CD14-positive monocyte (primary cell): ENCODE measurements at regions not wholly inside any gene's neighbourhood (a gene's known extent, or its start where the extent isn't known, plus 50 kb on each side); places are given as distances from the start of the nearest gene placed in this dataset.
A peak's percentile ranks its signal among the peaks of the same experiment; 100 is the strongest.
"Not testable (repeated sequence)": the region's sequence is repeated elsewhere in the genome, so short reads cannot be mapped to it uniquely, and the experiment has no call there.

Source experiments
- DNase-seq, 3 donors: peaks; one replicate each; pipeline ENCODE4 v3.0.0-alpha.2; 2011 to 2022
- H2AFZ ChIP-seq: 2 replicates; pipeline ENCODE4 v1.6.0; 2012; ENCODE audit warnings: mild to moderate bottlenecking, low read depth, low read length, inconsistent platforms; ENCODE audit not compliant: insufficient read depth, poor library complexity, severe bottlenecking
- H3K27ac ChIP-seq, 2 donors: 1 replicate in 1 of 2; 2 replicates in 1 of 2; pipeline ENCODE4 v1.5.1; 2012 to 2013; ENCODE audit warnings: low read length in 2 of 2, control low read depth in 1 of 2, inconsistent platforms in 1 of 2, low read depth in 1 of 2, mild to moderate bottlenecking in 1 of 2
- H3K27me3 ChIP-seq, 2 donors: one replicate each; pipeline versions ENCODE4 v1.6.0 to v1.6.1; 2011 to 2013; ENCODE audit warnings: low read length in 2 of 2; ENCODE audit not compliant: control insufficient read depth in 2 of 2, insufficient read depth in 2 of 2
- H3K36me3 ChIP-seq, 2 donors: replicated peaks in 1 of 2; 1 replicate in 1 of 2; 2 replicates in 1 of 2; pipeline versions ENCODE4 v1.5.1 to v1.6.1; 2012 to 2013; ENCODE audit warnings: low read length in 2 of 2, control low read depth in 1 of 2, inconsistent platforms in 1 of 2, mild to moderate bottlenecking in 1 of 2; ENCODE audit not compliant: insufficient read depth in 2 of 2, control insufficient read depth in 1 of 2
- H3K4me1 ChIP-seq, 2 donors: 1 replicate in 1 of 2; 2 replicates in 1 of 2; pipeline versions ENCODE4 v1.5.1 to v1.6.1; 2012 to 2013; ENCODE audit warnings: low read length in 2 of 2, control low read depth in 1 of 2, inconsistent platforms in 1 of 2, mild to moderate bottlenecking in 1 of 2, moderate library complexity in 1 of 2; ENCODE audit not compliant: insufficient read depth in 2 of 2, control insufficient read depth in 1 of 2
- H3K4me2 ChIP-seq: replicated peaks from 2 replicates; pipeline ENCODE3; 2012; ENCODE audit warnings: low read length, moderate library complexity, mild to moderate bottlenecking; ENCODE audit not compliant: poor library complexity, severe bottlenecking; ENCODE audit errors: extremely low read depth
- H3K4me3 ChIP-seq, 3 experiments: fragments of 200-600 bp in 1 of 3; sonication (generic) in 1 of 3; replicated peaks in 1 of 3; 1 replicate in 2 of 3; 2 replicates in 1 of 3; pipeline ENCODE4 v1.5.1; 2011 to 2013; ENCODE audit warnings: low read length in 3 of 3, mild to moderate bottlenecking in 3 of 3, control low read depth in 2 of 3, low read depth in 2 of 3, inconsistent platforms in 1 of 3, moderate library complexity in 1 of 3
- H3K79me2 ChIP-seq: 2 replicates; pipeline ENCODE4 v1.6.0; 2012; ENCODE audit warnings: mild to moderate bottlenecking, control low read depth, inconsistent platforms, low read length, moderate library complexity; ENCODE audit not compliant: insufficient read depth
- H3K9ac ChIP-seq: 2 replicates; pipeline ENCODE4 v1.6.0; 2017; ENCODE audit warnings: low read length, mild to moderate bottlenecking; ENCODE audit not compliant: insufficient read depth, poor library complexity, severe bottlenecking
- H3K9me3 ChIP-seq, 2 donors: replicated peaks in 1 of 2; 1 replicate in 1 of 2; 2 replicates in 1 of 2; pipeline versions ENCODE4 v1.5.1 to v1.6.1; 2012 to 2013; ENCODE audit warnings: low read length in 2 of 2, control low read depth in 1 of 2; ENCODE audit not compliant: control insufficient read depth in 1 of 2, insufficient read depth in 1 of 2
- H4K20me1 ChIP-seq: 2 replicates; pipeline ENCODE4 v1.6.0; 2012; ENCODE audit warnings: mild to moderate bottlenecking, low read length, control low read depth, moderate library complexity; ENCODE audit not compliant: insufficient read depth
- H3K27ac Mint-ChIP-seq, 7 donors: one replicate each; pipeline ENCODE4 v1.8.0; 2020; ENCODE audit warnings: mild to moderate bottlenecking in 7 of 7, mixed read lengths in 7 of 7, moderate library complexity in 6 of 7, inconsistent platforms in 2 of 7
- H3K27me3 Mint-ChIP-seq, 3 donors: one replicate each; pipeline ENCODE4 v1.8.0; 2021 to 2022; ENCODE audit warnings: low read depth in 3 of 3, mild to moderate bottlenecking in 3 of 3, mixed read lengths in 3 of 3, moderate library complexity in 3 of 3, inconsistent platforms in 1 of 3
- H3K36me3 Mint-ChIP-seq, 2 donors: one replicate each; pipeline ENCODE4 v1.8.0; 2020; ENCODE audit warnings: mixed read lengths in 2 of 2, inconsistent platforms in 1 of 2, mild to moderate bottlenecking in 1 of 2
- H3K4me1 Mint-ChIP-seq: one replicate; pipeline ENCODE4 v1.8.0; 2020; ENCODE audit warnings: mild to moderate bottlenecking, mixed read lengths
- H3K4me3 Mint-ChIP-seq, 2 donors: one replicate each; pipeline ENCODE4 v1.8.0; 2020; ENCODE audit warnings: mild to moderate bottlenecking in 2 of 2, mixed read lengths in 2 of 2, moderate library complexity in 1 of 2
- H3K9me3 Mint-ChIP-seq, 7 donors: one replicate each; pipeline ENCODE4 v1.8.0; 2020 to 2022; ENCODE audit warnings: mixed read lengths in 7 of 7, mild to moderate bottlenecking in 6 of 7, moderate library complexity in 6 of 7, inconsistent platforms in 2 of 7
- WGBS: methylation state at CpG from one replicate; pipeline ENCODE4 v1.1.5; 2013; ENCODE audit warnings: missing lambda C conversion rate; ENCODE audit not compliant: insufficient coverage; 5-methylcytosine and 5-hydroxymethylcytosine counted together
- intact Hi-C, 2 donors: fragments of 100-400 bp; cut with micrococcal nuclease; formaldehyde crosslinking; loops; one replicate each; pipeline versions ENCODE4 v1.15.0 to v1.15.1; 2023
- TF ChIP-seq, protein P1 (sequence below): fragments of 200-600 bp; IDR thresholded peaks from one replicate; pipeline ENCODE4 v1.8.0; 2022; ENCODE audit warnings: antibody characterized with exemption, mild to moderate bottlenecking

DNA sequence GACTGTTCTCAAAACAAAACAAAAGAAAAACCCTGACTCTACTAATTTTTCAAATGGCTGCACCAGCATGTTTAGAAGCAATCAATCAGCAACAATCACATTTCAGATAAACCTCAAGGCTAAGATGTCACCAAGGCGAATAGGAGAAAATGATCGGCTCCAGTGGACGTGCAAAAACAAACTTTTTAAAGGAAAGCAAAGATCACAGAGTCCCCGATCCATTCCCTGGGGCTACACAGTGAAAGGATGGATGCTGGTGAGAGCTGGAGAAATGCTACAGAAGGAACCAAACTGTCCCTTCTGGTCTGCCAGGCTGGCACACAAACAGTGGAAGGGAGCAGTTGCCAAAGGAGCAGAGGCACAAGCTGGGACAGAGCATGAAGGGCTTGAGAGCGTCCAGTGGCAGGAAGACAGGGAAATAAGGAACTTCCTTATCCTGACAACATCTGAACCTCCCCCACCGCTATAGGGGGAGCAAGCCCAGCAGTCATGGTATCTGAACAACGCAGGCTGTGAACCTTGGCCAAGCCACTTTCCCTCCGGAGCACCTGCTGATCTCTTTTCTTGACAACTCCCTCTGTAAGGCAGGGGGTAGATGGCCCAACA lies 73.7 kb upstream of the HIVEP1 start:
- H3K27me3 ChIP-seq: no peaks in the 10 kb centered on the region
- H3K4me1 Mint-ChIP-seq: peaks cover 6% of the 10 kb centered on the region
- H3K79me2 ChIP-seq: no peaks in the 10 kb centered on the region
- 40% methylated on average over 2 of the region's 8 CpGs for WGBS
- H4K20me1 ChIP-seq: no peaks in the 10 kb centered on the region
- peak overlapping the region; percentile 22 for H3K4me2 ChIP-seq
- TF ChIP-seq, protein P1, sequence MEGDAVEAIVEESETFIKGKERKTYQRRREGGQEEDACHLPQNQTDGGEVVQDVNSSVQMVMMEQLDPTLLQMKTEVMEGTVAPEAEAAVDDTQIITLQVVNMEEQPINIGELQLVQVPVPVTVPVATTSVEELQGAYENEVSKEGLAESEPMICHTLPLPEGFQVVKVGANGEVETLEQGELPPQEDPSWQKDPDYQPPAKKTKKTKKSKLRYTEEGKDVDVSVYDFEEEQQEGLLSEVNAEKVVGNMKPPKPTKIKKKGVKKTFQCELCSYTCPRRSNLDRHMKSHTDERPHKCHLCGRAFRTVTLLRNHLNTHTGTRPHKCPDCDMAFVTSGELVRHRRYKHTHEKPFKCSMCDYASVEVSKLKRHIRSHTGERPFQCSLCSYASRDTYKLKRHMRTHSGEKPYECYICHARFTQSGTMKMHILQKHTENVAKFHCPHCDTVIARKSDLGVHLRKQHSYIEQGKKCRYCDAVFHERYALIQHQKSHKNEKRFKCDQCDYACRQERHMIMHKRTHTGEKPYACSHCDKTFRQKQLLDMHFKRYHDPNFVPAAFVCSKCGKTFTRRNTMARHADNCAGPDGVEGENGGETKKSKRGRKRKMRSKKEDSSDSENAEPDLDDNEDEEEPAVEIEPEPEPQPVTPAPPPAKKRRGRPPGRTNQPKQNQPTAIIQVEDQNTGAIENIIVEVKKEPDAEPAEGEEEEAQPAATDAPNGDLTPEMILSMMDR: no peak
- no peaks in the 10 kb centered on the region for H3K36me3 Mint-ChIP-seq
- H3K9me3 ChIP-seq: peaks cover 0 to 5% of the 10 kb centered on the region in 2 donors
- no peak overlapping the region for H3K27ac ChIP-seq
- H3K4me3 ChIP-seq: no peak overlapping the region
- peaks cover 0 to 3% (median 2%) of the 10 kb centered on the region in 7 donors for H3K9me3 Mint-ChIP-seq
- H3K27me3 Mint-ChIP-seq: peaks cover 0 to 2% (median 0%) of the 10 kb centered on the region in 3 donors
- H3K36me3 ChIP-seq: no peaks in the 10 kb centered on the region
- no peak overlapping the region for H3K9ac ChIP-seq
- DNase-seq: peak; percentile 5 to 27 (median 5)
- intact Hi-C loops: no loop called here
- peak overlapping the region; percentile 34 to 78 for H3K4me3 Mint-ChIP-seq
- peak overlapping the region; percentile 52 for H2AFZ ChIP-seq
- peaks cover 0 to 4% of the 10 kb centered on the region in 2 donors for H3K4me1 ChIP-seq
- H3K27ac Mint-ChIP-seq: no peak overlapping the region

DNA sequence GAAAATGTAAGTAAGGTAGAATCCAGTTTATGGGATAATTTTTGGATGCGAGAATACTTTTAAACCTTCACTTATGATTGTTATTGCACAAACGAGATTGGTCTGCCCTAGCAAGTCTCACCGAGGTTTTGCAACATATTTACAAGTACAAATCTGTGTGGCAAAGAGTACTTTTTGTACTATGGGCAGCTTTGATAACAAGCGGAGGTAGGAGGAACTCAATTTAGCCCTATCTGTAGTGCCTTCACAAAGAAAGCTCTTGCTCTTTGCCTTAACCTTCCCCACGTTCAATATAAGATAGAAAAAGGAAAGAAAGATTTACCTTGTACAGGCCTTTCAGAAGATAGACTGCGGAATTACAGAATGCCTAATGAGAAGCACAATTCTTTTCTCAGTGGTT lies 77.5 kb upstream of the HIVEP1 start:
- intact Hi-C loops: no loop called here
- H3K9me3 Mint-ChIP-seq: peaks cover 0 to 5% (median 3%) of the 10 kb centered on the region in 7 donors
- Histone ChIP-seq H3K9me3 (peaks cover 0 to 13% of the 10 kb centered on the region in 2 donors), H3K27me3 (no peaks in the 10 kb centered on the region), H2AFZ (no peak overlapping the region), H3K27ac (no peak overlapping the region), H3K9ac (no peak overlapping the region), H4K20me1 (no peaks in the 10 kb centered on the region), H3K4me1 (peaks cover 0 to 4% of the 10 kb centered on the region in 2 donors), H3K4me3 (no peak overlapping the region), H3K36me3 (no peaks in the 10 kb centered on the region), H3K79me2 (no peaks in the 10 kb centered on the region), H3K4me2 (no peak overlapping the region)
- TF ChIP-seq, protein P1: no peak
- H3K4me3 Mint-ChIP-seq: no peak overlapping the region
- peaks cover 6% of the 10 kb centered on the region for H3K4me1 Mint-ChIP-seq
- WGBS: no CpG with 5 or more reads among the region's 6 CpGs
- DNase-seq: no peak
- H3K27ac Mint-ChIP-seq: no peak overlapping the region
- H3K36me3 Mint-ChIP-seq: no peaks in the 10 kb centered on the region
- peaks cover 0 to 5% (median 0%) of the 10 kb centered on the region in 3 donors for H3K27me3 Mint-ChIP-seq

DNA sequence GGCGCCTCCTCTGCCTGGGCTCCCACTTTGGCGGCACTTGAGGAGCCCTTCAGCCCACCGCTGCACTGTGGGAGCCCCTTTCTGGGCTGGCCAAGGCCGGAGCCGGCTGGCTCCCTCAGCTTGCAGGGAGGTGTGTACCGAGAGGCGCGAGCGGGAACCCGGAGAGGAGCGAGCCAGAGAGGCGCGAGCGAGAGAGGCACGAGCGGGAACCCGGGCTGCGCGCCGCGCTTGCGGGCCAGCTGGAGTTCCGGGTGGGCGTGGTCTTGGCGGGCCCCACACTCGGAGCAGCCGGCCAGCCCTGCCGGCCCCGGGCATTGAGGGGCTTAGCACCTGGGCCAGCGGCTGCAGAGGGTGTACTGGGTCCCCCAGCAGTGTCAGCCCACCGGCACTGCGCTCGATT lies 79.2 kb upstream of the HIVEP1 start:
- H3K4me3 ChIP-seq, H3K4me3 Mint-ChIP-seq, H2AFZ ChIP-seq, intact Hi-C loops, H3K79me2 ChIP-seq, H3K36me3 Mint-ChIP-seq, H3K4me2 ChIP-seq, H3K9me3 Mint-ChIP-seq, H4K20me1 ChIP-seq, H3K4me1 Mint-ChIP-seq, H3K36me3 ChIP-seq, H3K27me3 Mint-ChIP-seq, DNase-seq, H3K27me3 ChIP-seq, H3K27ac ChIP-seq, H3K4me1 ChIP-seq, H3K27ac Mint-ChIP-seq, H3K9ac ChIP-seq: not testable (repeated sequence)
- 97% methylated on average over 30 of the region's 33 CpGs for WGBS
- H3K9me3 ChIP-seq: peaks cover 0 to 13% of the 10 kb centered on the region in 2 donors
